GM23338 (cell line): ENCODE measurements at regions not wholly inside any gene's neighbourhood (a gene's known extent, or its start where the extent isn't known, plus 50 kb on each side); places are given as distances from the start of the nearest gene placed in this dataset.

ENCODE experiments used
- ATAC-seq: fragments of 200-7000 bp; cut with Tn5 transposase; 3 replicates; pipeline ENCODE4 v1.9.1; 2020
- DNase-seq: peaks from one replicate; pipeline ENCODE4 v3.0.0-alpha.2; 2015; ENCODE audit warnings: low spot score
- H2AFZ ChIP-seq: fragments of 200-600 bp; sonication (generic); 2 replicates; pipeline ENCODE4 v1.8.0; 2016; ENCODE audit warnings: antibody characterized with exemption, mild to moderate bottlenecking, moderate library complexity
- H3F3A ChIP-seq: fragments of 200-600 bp; sonication (generic); replicated peaks from 2 replicates; pipeline ENCODE4 v1.8.0; 2017; ENCODE audit warnings: antibody characterized with exemption, mixed run types, low read depth
- H3K27ac ChIP-seq: fragments of 200-600 bp; sonication (generic); 2 replicates; pipeline ENCODE4 v1.6.1; 2016; ENCODE audit warnings: low read depth
- H3K27me3 ChIP-seq: fragments of 200-600 bp; sonication (generic); 2 replicates; pipeline ENCODE4 v1.8.0; 2016; ENCODE audit warnings: mild to moderate bottlenecking, mixed run types, moderate library complexity; ENCODE audit not compliant: insufficient read depth
- H3K36me3 ChIP-seq: fragments of 200-600 bp; sonication (generic); 2 replicates; pipeline ENCODE4 v1.8.0; 2016; ENCODE audit warnings: mild to moderate bottlenecking; ENCODE audit not compliant: insufficient read depth
- H3K4me1 ChIP-seq: fragments of 200-600 bp; sonication (generic); 2 replicates; pipeline ENCODE4 v1.8.0; 2016; ENCODE audit warnings: mild to moderate bottlenecking, moderate library complexity; ENCODE audit not compliant: insufficient read depth
- H3K4me2 ChIP-seq: fragments of 200-600 bp; sonication (generic); 2 replicates; pipeline ENCODE4 v1.7.1; 2017; ENCODE audit warnings: mixed run types
- H3K4me3 ChIP-seq: fragments of 200-600 bp; sonication (generic); 2 replicates; pipeline ENCODE4 v1.6.1; 2016; ENCODE audit warnings: mixed run types
- H3K79me2 ChIP-seq: fragments of 200-600 bp; sonication (generic); replicated peaks from 2 replicates; pipeline ENCODE4 v1.8.0; 2017; ENCODE audit warnings: mild to moderate bottlenecking; ENCODE audit not compliant: insufficient read depth
- H3K9me2 ChIP-seq: fragments of 200-600 bp; sonication (generic); 2 replicates; pipeline ENCODE4 v1.8.0; 2017; ENCODE audit not compliant: insufficient read depth
- H4K20me1 ChIP-seq: fragments of 200-600 bp; sonication (generic); replicated peaks from 2 replicates; pipeline ENCODE4 v1.8.0; 2017; ENCODE audit warnings: mild to moderate bottlenecking; ENCODE audit not compliant: insufficient read depth
- H3K27ac Mint-ChIP-seq: 2 replicates; pipeline ENCODE4 v1.8.0; 2020; ENCODE audit warnings: inconsistent platforms, mild to moderate bottlenecking, moderate library complexity, mixed read lengths
- H3K27me3 Mint-ChIP-seq: 3 replicates; pipeline ENCODE4 v1.8.0; 2022; ENCODE audit warnings: low read depth, mild to moderate bottlenecking, moderate library complexity, mixed read lengths, inconsistent platforms; ENCODE audit not compliant: insufficient read depth, poor library complexity
- H3K36me3 Mint-ChIP-seq: 3 replicates; pipeline ENCODE4 v1.8.0; 2021; ENCODE audit warnings: low read depth, mild to moderate bottlenecking, inconsistent platforms, moderate library complexity, mixed read lengths
- H3K4me1 Mint-ChIP-seq: 3 replicates; pipeline ENCODE4 v1.8.0; 2020; ENCODE audit warnings: mild to moderate bottlenecking, inconsistent platforms, mixed read lengths
- H3K4me3 Mint-ChIP-seq: 3 replicates; pipeline ENCODE4 v1.8.0; 2021; ENCODE audit warnings: moderate library complexity, mild to moderate bottlenecking, inconsistent platforms, mixed read lengths
- H3K9me3 Mint-ChIP-seq: 3 replicates; pipeline ENCODE4 v1.8.0; 2020; ENCODE audit warnings: moderate library complexity, mild to moderate bottlenecking, inconsistent platforms, mixed read lengths
- EZH2phosphoT487 ChIP-seq: fragments of 200-600 bp; sonication (generic); IDR thresholded peaks from one replicate; pipeline ENCODE4 v1.8.1; 2018; ENCODE audit warnings: antibody characterized with exemption; ENCODE audit not compliant: unreplicated experiment
- NANOG ChIP-seq: IDR thresholded peaks from 2 replicates; pipeline ENCODE4 v1.6.1; 2016; ENCODE audit warnings: antibody characterized with exemption, borderline replicate concordance
- POLR2AphosphoS5 ChIP-seq: IDR thresholded peaks from 2 replicates; pipeline ENCODE4 v1.6.1; 2016; ENCODE audit warnings: antibody characterized with exemption, low read depth
- STAT1 ChIP-seq: IDR thresholded peaks from one replicate; pipeline ENCODE4 v1.6.1; 2016; ENCODE audit warnings: antibody characterized with exemption; ENCODE audit not compliant: unreplicated experiment
- ZNF114 ChIP-seq: fragments of 250-450 bp; sonication (Bioruptor Pico); IDR thresholded peaks from 2 replicates; pipeline ENCODE4 v1.5.0; 2020; ENCODE audit warnings: mild to moderate bottlenecking, moderate library complexity
- ZNF331 ChIP-seq: fragments of 250-450 bp; sonication (Bioruptor Pico); IDR thresholded peaks from 2 replicates; pipeline ENCODE4 v1.5.0; 2020; ENCODE audit warnings: low read depth, mild to moderate bottlenecking, moderate library complexity
- TF ChIP-seq, protein P1 (sequence below): IDR thresholded peaks from 2 replicates; pipeline ENCODE4 v1.6.1; 2016; ENCODE audit warnings: antibody characterized with exemption
- TF ChIP-seq, protein P2 (sequence below): fragments of 250-450 bp; sonication (Bioruptor Pico); IDR thresholded peaks from 2 replicates; pipeline ENCODE4 v1.5.0; 2020; ENCODE audit warnings: mild to moderate bottlenecking, moderate library complexity
- TF ChIP-seq, protein P3 (sequence below), 2 experiments: fragments of 200-600 bp in 1 of 2; sonication (generic) in 1 of 2; conservative IDR thresholded peaks; 2 replicates each; pipeline versions ENCODE4 v1.5.1 to v1.6.1; 2016 to 2017; ENCODE audit warnings: antibody characterized with exemption in 2 of 2, low read depth in 2 of 2, mild to moderate bottlenecking in 2 of 2, moderate library complexity in 1 of 2

DNA sequence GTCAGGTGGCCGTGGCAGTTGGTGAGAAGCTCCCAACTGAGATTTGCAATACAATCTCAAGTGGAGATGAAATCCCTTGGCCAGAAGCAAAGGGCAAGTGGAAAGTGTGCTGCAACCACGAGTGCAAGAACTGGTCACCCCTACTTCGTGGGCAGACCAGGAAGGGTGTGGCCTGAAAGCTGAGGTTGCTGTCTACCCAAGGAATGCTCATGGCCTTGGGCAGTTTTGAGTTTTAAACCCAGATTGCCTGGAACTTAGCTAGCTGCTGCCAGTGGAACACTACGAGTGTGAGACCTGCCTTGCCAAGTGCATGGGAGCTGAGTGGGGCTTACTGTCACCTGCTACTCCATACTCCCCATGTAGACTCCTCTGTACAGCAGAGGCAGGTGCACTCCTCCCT lies 113.3 kb upstream of the FAT3 start:
- no peak for TF ChIP-seq ZNF114
- TF ChIP-seq ZNF331 (CRISPR knock-in tag): no peak
- TF ChIP-seq STAT1: no peak
- TF ChIP-seq, protein P1, sequence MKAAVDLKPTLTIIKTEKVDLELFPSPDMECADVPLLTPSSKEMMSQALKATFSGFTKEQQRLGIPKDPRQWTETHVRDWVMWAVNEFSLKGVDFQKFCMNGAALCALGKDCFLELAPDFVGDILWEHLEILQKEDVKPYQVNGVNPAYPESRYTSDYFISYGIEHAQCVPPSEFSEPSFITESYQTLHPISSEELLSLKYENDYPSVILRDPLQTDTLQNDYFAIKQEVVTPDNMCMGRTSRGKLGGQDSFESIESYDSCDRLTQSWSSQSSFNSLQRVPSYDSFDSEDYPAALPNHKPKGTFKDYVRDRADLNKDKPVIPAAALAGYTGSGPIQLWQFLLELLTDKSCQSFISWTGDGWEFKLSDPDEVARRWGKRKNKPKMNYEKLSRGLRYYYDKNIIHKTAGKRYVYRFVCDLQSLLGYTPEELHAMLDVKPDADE: no peak
- no peak for TF ChIP-seq EZH2phosphoT487
- TF ChIP-seq, protein P2, sequence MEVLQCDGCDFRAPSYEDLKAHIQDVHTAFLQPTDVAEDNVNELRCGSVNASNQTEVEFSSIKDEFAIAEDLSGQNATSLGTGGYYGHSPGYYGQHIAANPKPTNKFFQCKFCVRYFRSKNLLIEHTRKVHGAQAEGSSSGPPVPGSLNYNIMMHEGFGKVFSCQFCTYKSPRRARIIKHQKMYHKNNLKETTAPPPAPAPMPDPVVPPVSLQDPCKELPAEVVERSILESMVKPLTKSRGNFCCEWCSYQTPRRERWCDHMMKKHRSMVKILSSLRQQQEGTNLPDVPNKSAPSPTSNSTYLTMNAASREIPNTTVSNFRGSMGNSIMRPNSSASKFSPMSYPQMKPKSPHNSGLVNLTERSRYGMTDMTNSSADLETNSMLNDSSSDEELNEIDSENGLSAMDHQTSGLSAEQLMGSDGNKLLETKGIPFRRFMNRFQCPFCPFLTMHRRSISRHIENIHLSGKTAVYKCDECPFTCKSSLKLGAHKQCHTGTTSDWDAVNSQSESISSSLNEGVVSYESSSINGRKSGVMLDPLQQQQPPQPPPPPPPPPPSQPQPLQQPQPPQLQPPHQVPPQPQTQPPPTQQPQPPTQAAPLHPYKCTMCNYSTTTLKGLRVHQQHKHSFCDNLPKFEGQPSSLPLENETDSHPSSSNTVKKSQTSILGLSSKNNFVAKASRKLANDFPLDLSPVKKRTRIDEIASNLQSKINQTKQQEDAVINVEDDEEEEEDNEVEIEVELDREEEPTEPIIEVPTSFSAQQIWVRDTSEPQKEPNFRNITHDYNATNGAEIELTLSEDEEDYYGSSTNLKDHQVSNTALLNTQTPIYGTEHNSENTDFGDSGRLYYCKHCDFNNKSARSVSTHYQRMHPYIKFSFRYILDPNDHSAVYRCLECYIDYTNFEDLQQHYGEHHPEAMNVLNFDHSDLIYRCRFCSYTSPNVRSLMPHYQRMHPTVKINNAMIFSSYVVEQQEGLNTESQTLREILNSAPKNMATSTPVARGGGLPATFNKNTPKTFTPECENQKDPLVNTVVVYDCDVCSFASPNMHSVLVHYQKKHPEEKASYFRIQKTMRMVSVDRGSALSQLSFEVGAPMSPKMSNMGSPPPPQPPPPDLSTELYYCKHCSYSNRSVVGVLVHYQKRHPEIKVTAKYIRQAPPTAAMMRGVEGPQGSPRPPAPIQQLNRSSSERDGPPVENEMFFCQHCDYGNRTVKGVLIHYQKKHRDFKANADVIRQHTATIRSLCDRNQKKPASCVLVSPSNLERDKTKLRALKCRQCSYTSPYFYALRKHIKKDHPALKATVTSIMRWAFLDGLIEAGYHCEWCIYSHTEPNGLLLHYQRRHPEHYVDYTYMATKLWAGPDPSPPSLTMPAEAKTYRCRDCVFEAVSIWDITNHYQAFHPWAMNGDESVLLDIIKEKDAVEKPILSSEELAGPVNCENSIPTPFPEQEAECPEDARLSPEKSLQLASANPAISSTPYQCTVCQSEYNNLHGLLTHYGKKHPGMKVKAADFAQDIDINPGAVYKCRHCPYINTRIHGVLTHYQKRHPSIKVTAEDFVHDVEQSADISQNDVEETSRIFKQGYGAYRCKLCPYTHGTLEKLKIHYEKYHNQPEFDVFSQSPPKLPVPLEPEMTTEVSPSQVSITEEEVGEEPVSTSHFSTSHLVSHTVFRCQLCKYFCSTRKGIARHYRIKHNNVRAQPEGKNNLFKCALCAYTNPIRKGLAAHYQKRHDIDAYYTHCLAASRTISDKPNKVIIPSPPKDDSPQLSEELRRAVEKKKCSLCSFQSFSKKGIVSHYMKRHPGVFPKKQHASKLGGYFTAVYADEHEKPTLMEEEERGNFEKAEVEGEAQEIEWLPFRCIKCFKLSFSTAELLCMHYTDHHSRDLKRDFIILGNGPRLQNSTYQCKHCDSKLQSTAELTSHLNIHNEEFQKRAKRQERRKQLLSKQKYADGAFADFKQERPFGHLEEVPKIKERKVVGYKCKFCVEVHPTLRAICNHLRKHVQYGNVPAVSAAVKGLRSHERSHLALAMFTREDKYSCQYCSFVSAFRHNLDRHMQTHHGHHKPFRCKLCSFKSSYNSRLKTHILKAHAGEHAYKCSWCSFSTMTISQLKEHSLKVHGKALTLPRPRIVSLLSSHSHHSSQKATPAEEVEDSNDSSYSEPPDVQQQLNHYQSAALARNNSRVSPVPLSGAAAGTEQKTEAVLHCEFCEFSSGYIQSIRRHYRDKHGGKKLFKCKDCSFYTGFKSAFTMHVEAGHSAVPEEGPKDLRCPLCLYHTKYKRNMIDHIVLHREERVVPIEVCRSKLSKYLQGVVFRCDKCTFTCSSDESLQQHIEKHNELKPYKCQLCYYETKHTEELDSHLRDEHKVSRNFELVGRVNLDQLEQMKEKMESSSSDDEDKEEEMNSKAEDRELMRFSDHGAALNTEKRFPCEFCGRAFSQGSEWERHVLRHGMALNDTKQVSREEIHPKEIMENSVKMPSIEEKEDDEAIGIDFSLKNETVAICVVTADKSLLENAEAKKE (CRISPR knock-in tag): no peak
- TF ChIP-seq POLR2AphosphoS5: no peak
- TF ChIP-seq NANOG: no peak
- TF ChIP-seq, protein P3, sequence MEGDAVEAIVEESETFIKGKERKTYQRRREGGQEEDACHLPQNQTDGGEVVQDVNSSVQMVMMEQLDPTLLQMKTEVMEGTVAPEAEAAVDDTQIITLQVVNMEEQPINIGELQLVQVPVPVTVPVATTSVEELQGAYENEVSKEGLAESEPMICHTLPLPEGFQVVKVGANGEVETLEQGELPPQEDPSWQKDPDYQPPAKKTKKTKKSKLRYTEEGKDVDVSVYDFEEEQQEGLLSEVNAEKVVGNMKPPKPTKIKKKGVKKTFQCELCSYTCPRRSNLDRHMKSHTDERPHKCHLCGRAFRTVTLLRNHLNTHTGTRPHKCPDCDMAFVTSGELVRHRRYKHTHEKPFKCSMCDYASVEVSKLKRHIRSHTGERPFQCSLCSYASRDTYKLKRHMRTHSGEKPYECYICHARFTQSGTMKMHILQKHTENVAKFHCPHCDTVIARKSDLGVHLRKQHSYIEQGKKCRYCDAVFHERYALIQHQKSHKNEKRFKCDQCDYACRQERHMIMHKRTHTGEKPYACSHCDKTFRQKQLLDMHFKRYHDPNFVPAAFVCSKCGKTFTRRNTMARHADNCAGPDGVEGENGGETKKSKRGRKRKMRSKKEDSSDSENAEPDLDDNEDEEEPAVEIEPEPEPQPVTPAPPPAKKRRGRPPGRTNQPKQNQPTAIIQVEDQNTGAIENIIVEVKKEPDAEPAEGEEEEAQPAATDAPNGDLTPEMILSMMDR (conservative IDR thresholded peaks at IDR 0.05; ENCODE audit: low read depth in 2 of 2): no peak
- no peaks in the 10 kb centered on the region for H3K79me2 ChIP-seq
- H3K9me2 ChIP-seq: peaks cover 8% of the 10 kb centered on the region; the same call in 1 of the 2 replicates
- no peak overlapping the region for H3K4me2 ChIP-seq
- no peaks in the 10 kb centered on the region for H3K27me3 ChIP-seq
- no peaks in the 10 kb centered on the region for H4K20me1 ChIP-seq
- H3K4me3 ChIP-seq: no peak overlapping the region
- H3K27me3 Mint-ChIP-seq: peaks cover 5% of the 10 kb centered on the region
- H3K4me1 Mint-ChIP-seq: peaks cover 30% of the 10 kb centered on the region
- H3K27ac ChIP-seq: no peak overlapping the region
- H3K27ac Mint-ChIP-seq: no peak overlapping the region
- H3K4me1 ChIP-seq: peaks cover 20% of the 10 kb centered on the region
- no peaks in the 10 kb centered on the region for H3F3A ChIP-seq
- H3K9me3 Mint-ChIP-seq: peaks cover 14% of the 10 kb centered on the region; the same call in 2 of the 3 replicates
- peaks cover 6% of the 10 kb centered on the region; the same call in 2 of the 3 replicates for H3K36me3 Mint-ChIP-seq
- ATAC-seq: no peak
- 0 out of 2 replicates have a peak, but pooled peaks cover 3% of the 10 kb centered on the region for H3K36me3 ChIP-seq
- no peak overlapping the region for H2AFZ ChIP-seq
- no peak overlapping the region for H3K4me3 Mint-ChIP-seq
- DNase-seq: no peak
